ENCODE measurements at regions not wholly inside any gene's neighbourhood (a gene's known extent, or its start where the extent isn't known, plus 50 kb on each side); places are given as distances from the start of the nearest gene placed in this dataset.
"Not testable (repeated sequence)": the region's sequence is repeated elsewhere in the genome, so short reads cannot be mapped to it uniquely, and the experiment has no call there.

GRCh38 chr6:62999796-63000195 is 211.5 kb upstream of the FKBP1C start:
- TF ChIP-seq, protein P1, sequence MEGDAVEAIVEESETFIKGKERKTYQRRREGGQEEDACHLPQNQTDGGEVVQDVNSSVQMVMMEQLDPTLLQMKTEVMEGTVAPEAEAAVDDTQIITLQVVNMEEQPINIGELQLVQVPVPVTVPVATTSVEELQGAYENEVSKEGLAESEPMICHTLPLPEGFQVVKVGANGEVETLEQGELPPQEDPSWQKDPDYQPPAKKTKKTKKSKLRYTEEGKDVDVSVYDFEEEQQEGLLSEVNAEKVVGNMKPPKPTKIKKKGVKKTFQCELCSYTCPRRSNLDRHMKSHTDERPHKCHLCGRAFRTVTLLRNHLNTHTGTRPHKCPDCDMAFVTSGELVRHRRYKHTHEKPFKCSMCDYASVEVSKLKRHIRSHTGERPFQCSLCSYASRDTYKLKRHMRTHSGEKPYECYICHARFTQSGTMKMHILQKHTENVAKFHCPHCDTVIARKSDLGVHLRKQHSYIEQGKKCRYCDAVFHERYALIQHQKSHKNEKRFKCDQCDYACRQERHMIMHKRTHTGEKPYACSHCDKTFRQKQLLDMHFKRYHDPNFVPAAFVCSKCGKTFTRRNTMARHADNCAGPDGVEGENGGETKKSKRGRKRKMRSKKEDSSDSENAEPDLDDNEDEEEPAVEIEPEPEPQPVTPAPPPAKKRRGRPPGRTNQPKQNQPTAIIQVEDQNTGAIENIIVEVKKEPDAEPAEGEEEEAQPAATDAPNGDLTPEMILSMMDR (IDR thresholded peaks at IDR 0.05; ENCODE audit: low read depth, low read length): no peak
- CTCF ChIA-PET: no interaction called here
- Histone ChIP-seq H3K4me3 (ENCODE audit: low read depth, low read length) (no peak overlapping the region), H3K27me3 (ENCODE audit: control insufficient read depth, insufficient read depth, low read length) (no peaks in the 10 kb centered on the region), H3K27ac (ENCODE audit: low read depth, low read length) (no peak overlapping the region), H3K9me3 (ENCODE audit: control insufficient read depth, insufficient read depth, low read length) (no peaks in the 10 kb centered on the region)
- POLR2A ChIA-PET: no interaction called here
- no peak for DNase-seq (ENCODE audit: low read depth, low spot score)

DNA sequence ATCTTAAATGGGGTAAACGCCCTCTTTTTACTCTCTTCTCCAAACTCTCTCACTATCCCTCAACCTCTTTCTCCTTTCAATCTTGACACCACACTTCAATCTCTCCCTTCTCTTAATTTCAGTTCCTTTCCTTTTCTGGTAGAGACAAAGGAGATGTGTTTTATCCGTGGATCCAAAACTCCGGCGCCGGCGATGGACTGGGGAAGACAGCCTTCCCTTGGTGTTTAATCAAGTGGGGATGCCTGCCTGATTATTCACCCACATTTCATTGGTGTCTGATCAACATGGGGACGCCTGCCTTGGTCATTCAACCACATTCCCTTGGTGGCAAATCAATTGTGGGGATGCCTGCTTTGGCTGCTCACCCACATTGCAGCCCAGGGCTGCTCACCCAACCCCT is 205.3 kb upstream of the FKBP1C start:
- H3K27me3 ChIP-seq (ENCODE audit: control insufficient read depth, insufficient read depth, low read length); CTCF ChIA-PET; POLR2A ChIA-PET: not testable (repeated sequence)

GRCh38 chr6:63010962-63011361 is 200.3 kb upstream of the FKBP1C start:
- H3K27ac ChIP-seq (ENCODE audit: low read depth, low read length); H3K4me3 ChIP-seq (ENCODE audit: low read depth, low read length); H3K27me3 ChIP-seq (ENCODE audit: control insufficient read depth, insufficient read depth, low read length); DNase-seq (ENCODE audit: low read depth, low spot score); POLR2A ChIA-PET; H3K9me3 ChIP-seq (ENCODE audit: control insufficient read depth, insufficient read depth, low read length); CTCF ChIA-PET: not testable (repeated sequence)

More for the DNA sequence above, 205.3 kb upstream of the FKBP1C start:
- H3K9me3 ChIP-seq (ENCODE audit: control insufficient read depth, insufficient read depth, low read length); H3K4me3 ChIP-seq (ENCODE audit: low read depth, low read length); DNase-seq (ENCODE audit: low read depth, low spot score); H3K27ac ChIP-seq (ENCODE audit: low read depth, low read length): not testable (repeated sequence)

DNA sequence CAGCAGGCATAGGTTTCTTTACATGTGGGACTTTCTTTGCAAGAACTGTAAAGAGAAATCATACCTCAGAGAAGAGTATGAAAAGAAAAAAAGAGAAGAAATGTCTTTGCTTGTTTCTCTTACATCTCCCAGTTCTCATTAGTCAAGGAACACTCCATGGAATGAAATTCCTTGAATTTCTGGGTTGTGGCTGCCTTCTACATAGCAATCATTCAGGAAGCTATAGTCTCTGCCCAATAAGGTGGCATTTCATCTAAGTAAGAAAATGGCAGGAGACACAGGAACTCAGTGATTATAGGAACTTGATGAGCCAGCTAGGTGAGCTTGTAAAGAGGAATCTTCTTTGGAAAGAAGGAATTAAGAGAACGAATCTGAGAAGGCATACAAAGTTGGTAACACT is 197.0 kb upstream of the FKBP1C start:
- CTCF ChIA-PET: no interaction called here
- POLR2A ChIA-PET: no interaction called here
- TF ChIP-seq, protein P1 (IDR thresholded peaks at IDR 0.05; ENCODE audit: low read depth, low read length): no peak
- DNase-seq (ENCODE audit: low read depth, low spot score): no peak
- H3K4me3 ChIP-seq (ENCODE audit: low read depth, low read length): no peak overlapping the region
- no peaks in the 10 kb centered on the region for H3K27me3 ChIP-seq (ENCODE audit: control insufficient read depth, insufficient read depth, low read length)
- H3K27ac ChIP-seq (ENCODE audit: low read depth, low read length): no peak overlapping the region
- no peaks in the 10 kb centered on the region for H3K9me3 ChIP-seq (ENCODE audit: control insufficient read depth, insufficient read depth, low read length)

DNA sequence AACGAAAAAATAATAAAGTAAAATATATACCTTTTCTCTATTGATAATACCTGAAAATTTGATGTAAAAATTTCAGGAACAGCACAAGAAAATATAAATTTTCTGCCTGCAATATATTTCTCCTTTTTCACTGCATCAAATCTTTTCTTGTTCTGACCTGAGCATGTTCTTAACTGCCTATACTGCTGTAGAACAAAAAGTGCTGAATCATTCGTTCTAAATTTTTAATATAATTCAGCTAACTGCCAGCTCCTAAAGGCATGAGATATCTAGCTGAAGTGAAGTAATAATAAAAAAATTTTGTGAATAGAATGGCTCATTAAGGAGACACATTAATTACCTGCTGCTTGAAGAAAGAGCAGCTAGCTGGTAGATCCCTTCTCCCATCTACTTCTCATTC is 188.6 kb upstream of the FKBP1C start:
- no peaks in the 10 kb centered on the region for H3K27me3 ChIP-seq (ENCODE audit: control insufficient read depth, insufficient read depth, low read length)
- ChIA-PET CTCF (no interaction called here), POLR2A (no interaction called here)
- TF ChIP-seq, protein P1 (IDR thresholded peaks at IDR 0.05; ENCODE audit: low read depth, low read length): no peak
- no peak overlapping the region for H3K27ac ChIP-seq (ENCODE audit: low read depth, low read length)
- H3K4me3 ChIP-seq (ENCODE audit: low read depth, low read length): no peak overlapping the region
- H3K9me3 ChIP-seq (ENCODE audit: control insufficient read depth, insufficient read depth, low read length): peaks cover 2% of the 10 kb centered on the region; the same call in 1 of the 2 replicates
- no peak for DNase-seq (ENCODE audit: low read depth, low spot score)

DNA sequence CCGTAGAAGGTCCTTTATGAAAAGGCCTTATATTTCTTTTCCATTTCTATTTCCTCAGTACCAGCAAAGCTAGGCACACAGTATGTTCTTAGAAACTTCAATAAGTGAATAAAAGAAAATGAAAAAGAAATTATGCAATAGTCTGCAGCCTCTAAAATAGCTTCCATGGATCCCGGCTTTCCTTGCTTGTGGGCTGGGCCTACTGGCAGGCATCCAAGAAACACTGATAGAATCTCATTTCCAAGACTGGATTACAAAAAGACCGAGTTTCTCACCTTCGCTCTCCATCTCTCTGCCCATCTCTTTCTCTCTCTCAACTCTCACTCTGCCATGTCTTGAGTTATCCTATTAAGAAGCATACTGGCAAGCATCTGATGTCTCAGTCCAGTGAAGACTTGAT is 187.5 kb upstream of the FKBP1C start:
- Histone ChIP-seq H3K4me3 (ENCODE audit: low read depth, low read length) (no peak overlapping the region), H3K27me3 (ENCODE audit: control insufficient read depth, insufficient read depth, low read length) (no peaks in the 10 kb centered on the region), H3K9me3 (ENCODE audit: control insufficient read depth, insufficient read depth, low read length) (peaks cover 2% of the 10 kb centered on the region; the same call in 1 of the 2 replicates), H3K27ac (ENCODE audit: low read depth, low read length) (no peak overlapping the region)
- ChIA-PET POLR2A (no interaction called here), CTCF (interaction anchor here (0.6 kb wide), 1 partner anchor 209 kb away, joined by 5 read pairs; no protein-coding TSS in a partner anchor)
- no peak for DNase-seq (ENCODE audit: low read depth, low spot score)
- TF ChIP-seq, protein P1 (IDR thresholded peaks at IDR 0.05; ENCODE audit: low read depth, low read length): no peak

All from AG04450 (cell line).